IMR-90 (cell line): ENCODE measurements at regions not wholly inside any gene's neighbourhood (a gene's known extent, or its start where the extent isn't known, plus 50 kb on each side); places are given as distances from the start of the nearest gene placed in this dataset.

Source experiments
- ATAC-seq: fragments of 200-7000 bp; cut with Tn5 transposase; 2 replicates; pipeline ENCODE4 v1.9.1; 2020; ENCODE audit warnings: low read depth, mild to moderate bottlenecking, moderate library complexity
- BruUV-seq: library from RNA; stranded (reverse); fragments of 400-500 nt; replicated peaks from 2 replicates; lab custom pipeline; 2021; lab: Mats Ljungman, UMichigan
- CTCF ChIA-PET: fragments of 300-600 bp; formaldehyde crosslinking; extraction: SDS; loops from one replicate; lab custom pipeline; 2021; ENCODE audit warnings: antibody characterized with exemption; lab: Yijun Ruan, JAX
- POLR2A ChIA-PET: fragments of 300-600 bp; sonication (Branson Sonifier 250); formaldehyde crosslinking; loops from one replicate; lab custom pipeline; 2022; ENCODE audit warnings: antibody characterized with exemption; ENCODE audit not compliant: unreplicated experiment; lab: Charles Lee
- DNase-seq: peaks from one replicate; pipeline ENCODE4 v3.0.0; 2013
- H2AFZ ChIP-seq: replicated peaks from 2 replicates; pipeline ENCODE3; 2013; ENCODE audit warnings: low read length, mild to moderate bottlenecking; ENCODE audit not compliant: poor library complexity
- H2AK5ac ChIP-seq: 2 replicates; pipeline ENCODE4 v1.6.1; 2013; ENCODE audit warnings: low read depth, low read length, inconsistent platforms
- H2AK9ac ChIP-seq: replicated peaks from 2 replicates; pipeline ENCODE3; 2013; ENCODE audit warnings: mild to moderate bottlenecking, low read depth, low read length, moderate library complexity; ENCODE audit not compliant: poor library complexity
- H2BK120ac ChIP-seq: 2 replicates; pipeline ENCODE4 v1.6.1; 2013; ENCODE audit warnings: low read depth, low read length, inconsistent platforms
- H2BK15ac ChIP-seq: 3 replicates; pipeline ENCODE4 v1.6.1; 2013; ENCODE audit warnings: low read depth, low read length, inconsistent platforms
- H2BK20ac ChIP-seq: 2 replicates; pipeline ENCODE4 v1.6.1; 2013; ENCODE audit warnings: low read depth, mild to moderate bottlenecking, inconsistent platforms, low read length, moderate library complexity
- H2BK5ac ChIP-seq: 2 replicates; pipeline ENCODE4 v1.6.1; 2013; ENCODE audit warnings: mild to moderate bottlenecking, low read depth, low read length, inconsistent platforms; ENCODE audit not compliant: poor library complexity, severe bottlenecking
- H3K14ac ChIP-seq: replicated peaks from 2 replicates; pipeline ENCODE4 v1.6.1; 2013; ENCODE audit warnings: low read depth, low read length, inconsistent platforms
- H3K18ac ChIP-seq: 2 replicates; pipeline ENCODE4 v1.6.1; 2013; ENCODE audit warnings: low read depth, low read length, control low read depth
- H3K23ac ChIP-seq: 2 replicates; pipeline ENCODE4 v1.6.1; 2013; ENCODE audit warnings: low read depth, low read length, inconsistent platforms
- H3K27ac ChIP-seq: 2 replicates; pipeline ENCODE4 v1.5.1; 2013; ENCODE audit warnings: mild to moderate bottlenecking, control low read depth, low read length; ENCODE audit not compliant: insufficient read depth
- H3K27me3 ChIP-seq: 2 replicates; pipeline ENCODE4 v1.6.1; 2013; ENCODE audit warnings: low read length; ENCODE audit not compliant: control insufficient read depth, insufficient read depth
- H3K36me3 ChIP-seq: 2 replicates; pipeline ENCODE4 v1.6.1; 2013; ENCODE audit warnings: low read length, mixed read lengths; ENCODE audit not compliant: control insufficient read depth, insufficient read depth
- H3K4ac ChIP-seq: 2 replicates; pipeline ENCODE4 v1.6.1; 2013; ENCODE audit warnings: low read depth, low read length, inconsistent platforms
- H3K4me1 ChIP-seq: 2 replicates; pipeline ENCODE4 v1.6.1; 2013; ENCODE audit warnings: low read length, mixed read lengths; ENCODE audit not compliant: control insufficient read depth, insufficient read depth
- H3K4me2 ChIP-seq: 2 replicates; pipeline ENCODE4 v1.6.1; 2013; ENCODE audit warnings: low read depth, mild to moderate bottlenecking, control low read depth, low read length, moderate library complexity
- H3K4me3 ChIP-seq: 2 replicates; pipeline ENCODE4 v1.5.1; 2013; ENCODE audit warnings: low read depth, mild to moderate bottlenecking, control low read depth, low read length, moderate library complexity; ENCODE audit not compliant: insufficient read depth
- H3K56ac ChIP-seq: 2 replicates; pipeline ENCODE4 v1.6.1; 2013; ENCODE audit warnings: low read length, inconsistent platforms; ENCODE audit not compliant: insufficient read depth; ENCODE audit errors: extremely low read depth
- H3K79me1 ChIP-seq, 2 experiments: 2 replicates each; pipeline ENCODE4 v1.6.1; 2013; ENCODE audit warnings: low read length in 2 of 2, inconsistent platforms in 1 of 2, low read depth in 1 of 2
- H3K9ac ChIP-seq: 2 replicates; pipeline ENCODE4 v1.6.1; 2013; ENCODE audit warnings: low read depth, low read length, control low read depth
- H3K9me1 ChIP-seq: 2 replicates; pipeline ENCODE4 v1.6.1; 2013; ENCODE audit warnings: low read length, inconsistent platforms; ENCODE audit not compliant: insufficient read depth
- H3K9me3 ChIP-seq: 2 replicates; pipeline ENCODE4 v1.6.1; 2013; ENCODE audit warnings: low read length; ENCODE audit not compliant: control insufficient read depth, insufficient read depth
- H4K20me1 ChIP-seq: 2 replicates; pipeline ENCODE4 v1.6.1; 2013; ENCODE audit warnings: low read length, inconsistent platforms; ENCODE audit not compliant: insufficient read depth
- H4K5ac ChIP-seq: 2 replicates; pipeline ENCODE4 v1.6.1; 2013; ENCODE audit warnings: mild to moderate bottlenecking, low read depth, low read length, control low read depth
- H4K8ac ChIP-seq, 2 experiments: 2 replicates each; pipeline ENCODE4 v1.6.1; 2013; ENCODE audit warnings: low read depth in 2 of 2, low read length in 2 of 2, control low read depth in 1 of 2, inconsistent platforms in 1 of 2
- H4K91ac ChIP-seq: 2 replicates; pipeline ENCODE4 v1.6.1; 2013; ENCODE audit warnings: low read depth, low read length, inconsistent platforms; ENCODE audit not compliant: insufficient read depth
- BHLHE40 ChIP-seq: fragments of 150-350 bp; IDR thresholded peaks from 2 replicates; pipeline ENCODE4 v1.6.1; 2016; ENCODE audit warnings: mild to moderate bottlenecking, low read depth, low read length
- CEBPB ChIP-seq: IDR thresholded peaks from 2 replicates; pipeline ENCODE4 v1.6.1; 2012; ENCODE audit warnings: low read depth, low read length, improper control_type of control experiment
- CHD1 ChIP-seq: IDR thresholded peaks from 2 replicates; pipeline ENCODE4 v1.6.1; 2012; ENCODE audit warnings: low read depth, low read length, improper control_type of control experiment
- CTCF ChIP-seq: conservative IDR thresholded peaks from 2 replicates; pipeline ENCODE4 v1.5.1; 2012; ENCODE audit warnings: mild to moderate bottlenecking, low read depth, low read length, improper control_type of control experiment
- ELK1 ChIP-seq: fragments of 150-350 bp; IDR thresholded peaks from 2 replicates; pipeline ENCODE4 v1.6.1; 2016; ENCODE audit warnings: low read depth, mild to moderate bottlenecking, low read length, moderate library complexity, borderline replicate concordance
- FOS ChIP-seq: fragments of 150-350 bp; IDR thresholded peaks from 2 replicates; pipeline ENCODE4 v1.6.1; 2016; ENCODE audit warnings: low read depth, low read length
- MAFK ChIP-seq: IDR thresholded peaks from 2 replicates; pipeline ENCODE4 v1.6.1; 2012; ENCODE audit warnings: low read depth, low read length, improper control_type of control experiment
- MAZ ChIP-seq: IDR thresholded peaks from 2 replicates; pipeline ENCODE4 v1.6.1; 2012; ENCODE audit warnings: low read depth, mild to moderate bottlenecking, low read length, improper control_type of control experiment, moderate library complexity, borderline replicate concordance
- MXI1 ChIP-seq: IDR thresholded peaks from 2 replicates; pipeline ENCODE4 v1.6.1; 2012; ENCODE audit warnings: low read depth, mild to moderate bottlenecking, low read length, moderate library complexity, borderline replicate concordance
- NFE2L2 ChIP-seq: fragments of 150-350 bp; IDR thresholded peaks from 2 replicates; pipeline ENCODE4 v1.6.1; 2016; ENCODE audit warnings: low read depth, mild to moderate bottlenecking, low read length
- POLR2A ChIP-seq: IDR thresholded peaks from 2 replicates; pipeline ENCODE4 v1.6.1; 2012; ENCODE audit warnings: mild to moderate bottlenecking, low read depth, low read length
- RAD21 ChIP-seq: IDR thresholded peaks from 2 replicates; pipeline ENCODE4 v1.6.1; 2012; ENCODE audit warnings: low read length, improper control_type of control experiment
- RCOR1 ChIP-seq: IDR thresholded peaks from 2 replicates; pipeline ENCODE4 v1.6.1; 2012; ENCODE audit warnings: mild to moderate bottlenecking, low read length, improper control_type of control experiment; ENCODE audit not compliant: insufficient replicate concordance
- RFX5 ChIP-seq: IDR thresholded peaks from 2 replicates; pipeline ENCODE4 v1.8.0; 2012; ENCODE audit warnings: low read depth, mild to moderate bottlenecking, low read length, moderate library complexity
- SMC3 ChIP-seq: fragments of 150-350 bp; IDR thresholded peaks from 2 replicates; pipeline ENCODE4 v1.6.1; 2016; ENCODE audit warnings: low read depth, mild to moderate bottlenecking, antibody characterized with exemption, low read length, moderate library complexity
- USF2 ChIP-seq: fragments of 150-350 bp; IDR thresholded peaks from 2 replicates; pipeline ENCODE4 v1.6.1; 2017; ENCODE audit warnings: mild to moderate bottlenecking, antibody characterized with exemption, low read length, low read depth
- WGBS, 2 experiments: methylation state at CpG; one replicate each; pipeline versions ENCODE4 v1.1.5 to v1.1.7; 2013; ENCODE audit warnings: missing lambda C conversion rate in 2 of 2; ENCODE audit not compliant: insufficient read length in 1 of 2; ENCODE audit errors: extremely low coverage in 2 of 2; 5-methylcytosine and 5-hydroxymethylcytosine counted together
- dilution Hi-C: fragments of 300-500 bp; cut with HindIII; formaldehyde crosslinking; loops from one replicate; pipeline ENCODE4 v1.14.3; 2018; ENCODE audit warnings: low sequenced_read_pairs; ENCODE audit not compliant: unreplicated experiment
- in situ Hi-C: fragments of 300-500 bp; cut with MboI; formaldehyde crosslinking; loops from 3 replicates; pipeline ENCODE4 v1.14.3; 2019; ENCODE audit warnings: low sequenced_read_pairs, inconsistent platforms, mixed read lengths
- intact Hi-C: fragments of 100-400 bp; cut with micrococcal nuclease; formaldehyde crosslinking; loops from 2 replicates; pipeline ENCODE4 v1.10.0; 2022

- TF ChIP-seq NFE2L2 (no peak), ELK1 (no peak), MXI1 (no peak), CHD1 (no peak), FOS (no peak), SMC3 (no peak), MAZ (no peak), POLR2A (no peak), RAD21 (no peak), CEBPB (no peak), USF2 (no peak), MAFK (no peak), CTCF (no peak), RCOR1 (no peak), RFX5 (no peak), BHLHE40 (no peak)
- DNase-seq (no peak), ATAC-seq (no peak)
- H3K79me1 ChIP-seq = no peaks in the 10 kb centered on the region
- no peak overlapping the region for H2BK20ac ChIP-seq
- no peak overlapping the region for H3K4ac ChIP-seq
- H4K20me1 ChIP-seq = no peaks in the 10 kb centered on the region
- 100% methylated on average over 1 of the region's 5 CpGs; no CpG with 5 or more reads in 1 of the 2 experiments for WGBS, 2 experiments
- H3K23ac ChIP-seq = no peak overlapping the region
- no peak overlapping the region for H3K4me2 ChIP-seq
- ChIA-PET CTCF (interaction anchor here (0.6 kb wide), 1 partner anchor 575 kb away, joined by 4 read pairs; no protein-coding TSS in a partner anchor), POLR2A (no interaction called here)
- dilution Hi-C loops (no loop called here), intact Hi-C loops (no loop called here), in situ Hi-C loops (no loop called here)
- no peak overlapping the region for H3K14ac ChIP-seq
- no peak overlapping the region for H2BK15ac ChIP-seq
- no peaks in the 10 kb centered on the region for H3K9me1 ChIP-seq
- H2BK120ac ChIP-seq = no peak overlapping the region
- no peak overlapping the region for H3K9ac ChIP-seq
- no peaks in the 10 kb centered on the region for H3K9me3 ChIP-seq
- H3K18ac ChIP-seq = no peak overlapping the region
- H4K8ac ChIP-seq = no peak overlapping the region
- H2AFZ ChIP-seq = no peak overlapping the region
- H2AK9ac ChIP-seq = no peak overlapping the region
- H3K27ac ChIP-seq = no peak overlapping the region
- H3K56ac ChIP-seq = no peak overlapping the region
- no peak overlapping the region for H3K4me3 ChIP-seq
- H2AK5ac ChIP-seq = no peak overlapping the region
- H3K27me3 ChIP-seq = no peaks in the 10 kb centered on the region
- H4K5ac ChIP-seq = no peak overlapping the region
- H3K4me1 ChIP-seq = no peaks in the 10 kb centered on the region
- no peaks in the 10 kb centered on the region for H3K36me3 ChIP-seq
- H2BK5ac ChIP-seq = no peak overlapping the region
- no TSS peak for BruUV-seq
- no peak overlapping the region for H4K91ac ChIP-seq
These were observed 1026.4 kb downstream of the ROBO2 start for GRCh38 chr3:78066287-78066686.
